Activated CD4-positive, CD25-positive, alpha-beta regulatory T cell treated with anti-CD3 and anti-CD28 coated beads, Interleukin-2, amount 50 U/mL, for 24 hours (primary cell): ENCODE measurements at regions not wholly inside any gene's neighbourhood (a gene's known extent, or its start where the extent isn't known, plus 50 kb on each side); places are given as distances from the start of the nearest gene placed in this dataset.

Source experiments
- ATAC-seq, 2 donors: fragments of 150-1000 bp; cut with Tn5 transposase; one replicate each; pipeline ENCODE4 v1.10.0; 2021; ENCODE audit warnings: mild to moderate bottlenecking in 1 of 2, moderate library complexity in 1 of 2

- ATAC-seq, result no peak
These were observed 504.5 kb downstream of the LMO4 start for GRCh38 chr1:87833166-87833565.

- ATAC-seq, result no peak
These were observed 505.5 kb downstream of the LMO4 start for GRCh38 chr1:87834151-87834550.

DNA sequence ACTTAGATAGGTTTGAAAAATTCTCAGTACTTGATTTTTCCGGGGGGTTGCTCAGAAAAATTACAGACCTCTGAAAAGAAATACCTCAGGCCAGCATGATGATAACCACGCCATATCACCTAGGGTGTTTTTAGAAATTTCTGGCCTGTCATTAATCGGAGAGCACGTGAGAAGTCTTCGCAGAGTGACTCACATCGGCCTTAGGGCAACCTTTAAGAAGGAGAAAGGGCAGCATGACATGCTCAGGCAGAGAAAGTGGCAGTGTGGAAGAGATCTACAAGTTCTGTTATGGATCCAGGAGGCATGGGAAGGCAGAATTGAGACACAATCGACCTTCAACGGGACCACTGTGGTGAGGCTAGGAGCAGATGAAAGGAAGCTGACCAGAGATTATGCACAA is 506.3 kb downstream of the LMO4 start:
- no peak for ATAC-seq

DNA sequence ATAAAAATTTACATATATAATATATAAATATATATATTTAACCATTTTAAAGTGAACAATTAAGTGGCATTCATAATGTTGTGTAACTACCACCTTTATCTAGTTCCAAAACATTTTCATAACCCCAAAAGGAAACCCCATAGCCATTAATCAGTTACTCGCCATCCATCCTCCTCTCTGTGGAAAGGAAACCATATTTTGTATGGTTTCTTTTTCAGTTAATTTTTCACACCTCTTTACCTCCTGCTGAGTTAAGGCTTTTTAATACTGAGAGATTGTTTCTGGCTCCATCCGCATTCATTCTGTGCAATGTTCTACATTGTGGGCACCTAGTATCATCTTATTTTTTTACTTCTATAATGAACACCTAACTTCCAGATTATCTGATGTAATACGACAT is 512.1 kb downstream of the LMO4 start:
- no peak for ATAC-seq

GRCh38 chr1:87841332-87841731 is 512.7 kb downstream of the LMO4 start:
- no peak for ATAC-seq

GRCh38 chr1:87842156-87842555 is 513.5 kb downstream of the LMO4 start:
- no peak for ATAC-seq

GRCh38 chr1:87844251-87844650 is 515.6 kb downstream of the LMO4 start:
- no peak for ATAC-seq

GRCh38 chr1:87851490-87851889 is 522.8 kb downstream of the LMO4 start:
- ATAC-seq, result no peak

- ATAC-seq, result no peak
These were observed 523.9 kb downstream of the LMO4 start for GRCh38 chr1:87852410-87853161.

- ATAC-seq, result no peak
These were observed 525.1 kb downstream of the LMO4 start for GRCh38 chr1:87853576-87854351.

GRCh38 chr1:87863317-87863716 is 534.6 kb downstream of the LMO4 start:
- ATAC-seq, result no peak

GRCh38 chr1:87864676-87865075 is 536.0 kb downstream of the LMO4 start:
- ATAC-seq, result no peak

DNA sequence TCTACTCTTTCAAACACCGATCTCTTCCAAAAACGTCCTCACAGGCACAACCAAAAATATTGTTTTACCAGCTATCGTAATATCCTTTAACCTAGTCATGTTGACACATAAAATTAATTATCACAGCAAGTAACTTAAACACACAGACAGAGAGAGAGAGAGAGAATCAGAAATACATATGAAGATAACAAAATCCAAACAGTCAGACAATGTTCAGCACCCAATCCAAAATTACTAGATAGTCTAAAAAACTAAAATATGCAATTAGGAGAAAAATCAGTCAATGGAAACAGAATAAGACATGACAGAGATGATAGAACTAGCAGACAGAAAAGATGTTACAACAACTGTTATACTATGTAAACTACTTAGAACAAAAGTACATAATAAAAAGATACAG is 537.7 kb downstream of the LMO4 start:
- no peak for ATAC-seq

DNA sequence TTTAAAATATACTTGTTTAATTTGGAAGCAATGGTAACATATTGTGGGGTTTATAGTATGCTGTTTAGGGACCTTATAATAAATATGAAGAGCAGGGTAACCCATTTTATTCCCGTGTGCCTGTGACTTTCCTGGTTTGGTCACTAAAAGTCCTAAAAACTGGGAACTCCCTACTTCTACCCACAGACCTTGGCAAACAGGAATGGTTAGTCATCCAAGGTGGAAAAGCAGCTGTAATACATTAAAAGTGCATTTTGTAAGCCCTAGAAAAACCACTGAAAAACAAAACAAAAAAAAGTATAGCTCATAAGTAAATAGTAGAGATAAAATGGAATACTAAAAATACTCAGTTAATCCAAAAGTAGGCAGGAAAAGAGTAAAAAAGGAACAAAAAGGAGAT is 538.9 kb downstream of the LMO4 start:
- ATAC-seq, result no peak

GRCh38 chr1:87869567-87869966 is 540.9 kb downstream of the LMO4 start:
- ATAC-seq, result no peak

- no peak for ATAC-seq
These were observed 543.5 kb downstream of the LMO4 start for GRCh38 chr1:87872189-87872588.

GRCh38 chr1:87872692-87873091 is 544.0 kb downstream of the LMO4 start:
- ATAC-seq, result no peak

GRCh38 chr1:87878873-87879272 is 550.2 kb downstream of the LMO4 start:
- ATAC-seq, result no peak

GRCh38 chr1:87880098-87880760 is 551.5 kb downstream of the LMO4 start:
- ATAC-seq, result no peak

DNA sequence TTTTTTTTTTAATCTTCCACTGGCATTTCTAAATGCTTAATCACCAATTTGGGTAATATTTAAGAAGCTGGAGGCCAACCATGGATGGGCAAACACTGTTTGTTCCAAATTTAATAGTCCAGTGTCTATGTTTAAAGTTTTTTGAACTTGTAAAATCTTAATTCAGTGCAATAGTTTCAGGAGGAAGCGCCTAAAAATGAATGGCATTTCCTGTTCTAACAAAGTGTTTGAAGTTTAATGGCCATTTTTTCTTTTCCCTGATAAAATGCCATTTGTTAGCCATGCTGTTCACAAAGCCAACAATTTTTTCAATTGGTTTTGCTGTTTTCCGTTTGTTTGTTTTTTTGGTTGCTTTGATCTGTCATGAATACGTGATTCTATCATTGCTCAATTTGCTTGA is 552.1 kb downstream of the LMO4 start:
- no peak for ATAC-seq

DNA sequence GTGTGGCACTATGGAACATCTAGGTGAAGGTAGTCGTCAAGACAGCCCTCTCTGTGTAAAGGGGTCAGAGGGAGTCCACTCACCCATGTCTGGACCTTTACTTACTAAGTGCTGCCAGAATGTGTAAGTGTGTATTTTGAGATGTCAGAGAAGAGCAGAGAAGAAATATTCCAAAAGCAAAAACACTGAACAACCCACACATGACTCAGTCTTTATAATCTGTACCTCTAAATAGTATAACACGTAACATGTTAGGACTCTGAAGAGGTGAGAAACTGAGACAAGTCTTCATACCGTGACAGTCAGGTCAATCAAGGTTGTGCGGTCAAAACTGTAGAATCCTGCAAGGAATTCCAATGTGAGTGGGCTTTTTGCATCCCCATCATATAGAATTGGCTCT is 555.2 kb downstream of the LMO4 start:
- ATAC-seq, result no peak

- no peak for ATAC-seq
These were observed 555.9 kb downstream of the LMO4 start for GRCh38 chr1:87884581-87884980.

GRCh38 chr1:87885278-87886025 is 556.8 kb downstream of the LMO4 start:
- ATAC-seq, result no peak
